HG02759 (cell line): ENCODE measurements at regions not wholly inside any gene's neighbourhood (a gene's known extent, or its start where the extent isn't known, plus 50 kb on each side); places are given as distances from the start of the nearest gene placed in this dataset.

Source experiments
- ATAC-seq: cut with Tn5 transposase; IDR thresholded peaks from one replicate; pipeline ENCODE4 v1.9.1; 2021; ENCODE audit warnings: mild to moderate bottlenecking, moderate library complexity; ENCODE audit not compliant: unreplicated experiment

DNA sequence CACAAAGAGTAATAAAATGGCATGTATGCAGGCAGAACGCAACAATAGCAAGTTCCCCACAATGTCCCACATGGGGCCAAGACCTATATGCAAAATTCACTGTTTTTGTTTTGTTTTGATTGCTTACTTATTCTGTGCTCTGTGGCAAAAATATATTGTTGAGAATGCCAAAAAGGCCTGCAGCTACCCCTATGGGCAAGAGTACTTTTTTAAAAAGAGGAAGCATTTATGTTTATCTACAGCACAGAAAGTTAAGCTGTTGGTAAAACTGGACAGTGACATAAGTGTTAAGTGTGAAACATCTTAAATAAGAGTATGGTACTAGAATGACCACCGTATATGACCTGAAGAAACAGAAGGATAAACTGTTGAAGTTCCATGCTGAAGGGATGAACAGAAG is 301.9 kb upstream of the ZC3H12C start:
- no peak for ATAC-seq

DNA sequence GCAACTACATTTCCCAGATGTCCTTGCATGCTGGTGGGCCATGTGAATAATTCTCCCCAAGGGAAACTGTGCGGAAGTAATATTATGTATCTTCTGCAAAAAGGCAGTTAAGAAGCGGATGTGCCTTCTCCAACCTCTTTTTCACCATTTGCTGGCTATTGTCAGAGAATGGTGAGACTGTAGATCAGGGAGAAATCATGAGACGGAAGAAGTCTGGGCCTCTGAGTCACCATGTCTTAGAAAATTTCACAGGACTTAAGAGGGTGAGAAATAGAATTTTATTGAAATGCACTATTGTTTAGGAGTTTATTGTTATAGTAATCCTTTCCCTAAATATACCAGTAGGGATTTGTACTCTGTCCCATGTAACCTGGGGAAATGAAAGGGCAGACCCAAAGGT is 298.7 kb upstream of the ZC3H12C start:
- no peak for ATAC-seq

DNA sequence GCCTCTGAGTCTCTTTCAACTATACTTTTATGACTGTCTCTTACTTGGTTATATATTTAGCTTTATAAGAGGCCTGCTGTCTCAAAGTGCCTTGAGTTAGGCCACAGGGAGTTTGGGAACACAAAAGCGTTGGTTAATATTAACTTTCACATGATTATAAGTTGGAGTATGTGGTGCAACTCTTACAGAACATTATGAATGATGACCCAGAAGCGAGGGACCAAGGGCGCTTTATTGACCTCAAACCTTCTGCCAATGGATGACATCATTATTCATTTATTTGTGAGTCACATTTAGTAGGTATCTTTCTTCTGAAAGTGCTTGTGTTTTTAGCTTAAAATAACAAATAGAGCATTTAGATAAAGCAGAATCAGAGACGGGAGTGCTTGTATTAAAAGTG is 298.0 kb upstream of the ZC3H12C start:
- ATAC-seq, result no peak

DNA sequence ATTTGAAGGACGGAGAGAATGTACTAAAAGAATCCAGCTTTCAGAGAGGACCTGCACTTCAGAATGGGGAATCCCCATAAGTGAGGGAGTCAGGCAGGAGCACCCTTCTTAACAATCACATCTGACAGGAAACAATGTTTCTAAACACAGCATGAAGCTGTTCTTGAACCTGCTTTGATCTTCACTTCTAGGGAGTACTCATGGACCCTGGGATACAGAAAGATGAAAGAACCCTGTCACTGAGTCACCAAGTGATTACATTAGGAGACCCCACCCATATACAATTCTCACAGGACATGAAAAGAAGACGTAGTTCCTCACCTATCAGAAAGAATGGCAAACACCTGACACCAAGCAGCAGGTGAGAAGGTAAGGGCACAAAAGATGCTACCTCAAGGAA is 296.9 kb upstream of the ZC3H12C start:
- no peak for ATAC-seq

GRCh38 chr11:109798521-109798920 is 294.7 kb upstream of the ZC3H12C start:
- ATAC-seq, result no peak

DNA sequence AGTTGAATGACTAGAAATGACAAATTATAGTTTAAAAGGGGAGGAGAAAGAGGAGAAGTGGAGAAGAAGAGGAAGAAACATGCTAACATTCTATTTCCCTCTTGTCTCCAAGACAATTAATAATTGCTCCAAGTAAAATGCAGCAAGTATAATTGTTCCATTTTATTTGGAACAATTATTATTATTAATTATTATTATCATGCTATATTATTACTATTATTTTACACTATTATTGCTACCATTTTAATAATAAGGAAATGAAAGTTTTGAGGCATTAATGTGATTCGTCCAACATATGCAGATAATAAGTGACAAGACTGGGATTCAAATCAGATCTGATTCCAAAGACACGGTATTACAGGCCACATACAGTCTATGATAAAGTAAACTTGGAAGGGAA is 293.6 kb upstream of the ZC3H12C start:
- no peak for ATAC-seq

DNA sequence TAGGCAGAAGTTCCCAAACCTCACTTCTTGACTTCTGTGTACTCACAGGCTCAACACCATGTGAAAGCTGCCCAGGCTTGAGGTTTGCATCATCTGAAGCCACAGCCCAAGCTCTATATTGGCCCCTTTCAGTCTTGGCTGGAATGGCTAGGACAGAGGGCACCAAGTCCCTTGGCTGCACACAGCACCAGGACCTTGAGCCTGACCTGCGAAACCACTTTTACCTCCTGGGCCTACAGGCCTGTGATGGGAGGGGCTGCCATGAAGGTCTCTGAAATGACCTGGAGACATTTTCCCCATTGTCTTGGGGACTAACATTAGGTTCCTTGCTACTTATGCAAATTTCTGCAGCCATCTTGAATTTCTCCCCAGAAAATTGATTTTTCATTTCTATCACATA is 288.3 kb upstream of the ZC3H12C start:
- no peak for ATAC-seq

GRCh38 chr11:109806205-109806604 is 287.0 kb upstream of the ZC3H12C start:
- no peak for ATAC-seq

DNA sequence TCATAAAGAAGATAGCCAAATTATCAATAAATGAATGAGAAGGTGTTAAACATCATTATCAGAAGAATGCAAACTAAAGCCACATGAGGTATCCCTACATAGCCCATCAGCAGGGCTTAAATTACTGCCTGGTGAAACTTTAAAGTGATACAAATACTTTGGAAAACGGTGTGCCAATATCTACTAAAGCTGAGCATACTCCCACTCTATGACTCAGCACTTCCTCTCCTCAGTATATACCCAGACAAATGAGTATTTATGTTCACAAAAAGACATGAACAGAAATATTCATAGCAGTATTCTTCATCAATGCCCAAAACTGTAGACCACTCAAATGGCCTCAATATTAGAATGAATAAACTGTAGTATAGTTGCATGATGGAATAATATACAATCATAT is 284.6 kb upstream of the ZC3H12C start:
- ATAC-seq, result no peak

DNA sequence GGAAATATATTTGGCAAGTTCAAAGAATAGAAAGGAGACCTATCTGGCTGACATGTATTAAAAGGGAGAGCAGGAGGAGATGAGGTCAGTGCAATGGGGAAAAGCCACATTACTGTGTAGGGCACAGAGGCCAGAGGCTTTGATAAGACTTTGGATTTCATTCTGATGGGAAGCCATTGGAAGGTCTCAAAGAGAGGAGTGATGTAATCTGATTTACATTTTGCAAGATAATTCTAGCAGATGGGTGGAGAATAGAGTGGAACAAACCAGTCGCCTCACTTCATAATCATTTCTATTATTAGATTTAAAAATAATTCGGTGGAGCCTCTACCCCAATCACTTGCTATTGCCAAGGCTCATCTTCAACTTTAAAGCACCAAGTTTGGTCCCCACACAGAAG is 278.4 kb upstream of the ZC3H12C start:
- ATAC-seq, result no peak

DNA sequence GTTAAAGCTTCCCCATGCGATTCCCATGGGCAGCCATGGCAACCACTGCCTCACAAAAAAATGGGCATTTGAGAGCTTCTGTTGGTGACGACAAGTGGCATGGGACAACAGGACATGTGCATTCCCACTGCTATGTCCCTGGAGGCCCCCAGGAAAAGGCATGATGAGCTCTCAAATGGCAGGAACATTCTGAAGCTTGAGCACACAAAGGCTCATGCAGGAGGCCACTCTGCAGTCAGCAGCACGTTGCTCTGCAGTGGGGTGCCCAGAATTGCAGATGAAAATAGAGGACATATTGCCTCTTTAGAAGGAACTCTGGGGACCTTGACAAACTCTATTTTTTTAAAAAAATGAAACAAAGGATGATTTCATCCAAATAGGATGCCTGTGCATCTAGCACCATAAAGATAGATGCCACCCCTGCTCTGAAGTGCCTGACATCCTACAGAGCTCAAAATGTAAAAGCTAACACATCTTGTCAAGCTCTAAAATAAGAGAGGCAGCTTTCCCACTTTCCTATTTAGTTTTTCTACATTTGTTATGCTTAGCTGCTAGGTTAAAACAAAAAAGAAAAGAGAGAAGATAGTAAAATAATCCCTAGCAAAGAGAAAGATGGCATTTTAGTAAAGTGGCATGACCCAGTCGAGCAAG is 277.6 kb upstream of the ZC3H12C start:
- no peak for ATAC-seq

GRCh38 chr11:109818290-109818689 is 274.9 kb upstream of the ZC3H12C start:
- ATAC-seq, result peak; percentile 47

DNA sequence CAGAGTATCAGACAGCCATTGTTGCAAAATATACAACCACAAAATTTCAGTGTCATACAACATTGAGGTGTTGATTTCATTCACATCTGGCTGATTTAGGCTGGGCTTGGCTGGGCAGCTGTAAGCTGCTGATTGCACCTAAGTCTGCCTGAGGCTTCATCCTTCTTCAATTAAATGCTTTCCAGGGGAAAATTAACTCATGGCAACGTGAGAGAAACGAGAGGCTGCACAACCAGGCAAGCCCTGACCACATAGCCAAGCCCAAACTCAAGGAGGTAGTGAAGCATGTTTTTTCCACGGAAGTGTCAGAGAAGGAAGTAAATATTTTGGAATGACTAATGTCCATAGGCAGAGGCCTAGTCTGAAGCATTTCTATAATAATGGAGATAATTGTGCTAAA is 273.8 kb upstream of the ZC3H12C start:
- no peak for ATAC-seq

- ATAC-seq, result no peak
Observed at GRCh38 chr11:109821511-109821910, 271.7 kb upstream of the ZC3H12C start.

DNA sequence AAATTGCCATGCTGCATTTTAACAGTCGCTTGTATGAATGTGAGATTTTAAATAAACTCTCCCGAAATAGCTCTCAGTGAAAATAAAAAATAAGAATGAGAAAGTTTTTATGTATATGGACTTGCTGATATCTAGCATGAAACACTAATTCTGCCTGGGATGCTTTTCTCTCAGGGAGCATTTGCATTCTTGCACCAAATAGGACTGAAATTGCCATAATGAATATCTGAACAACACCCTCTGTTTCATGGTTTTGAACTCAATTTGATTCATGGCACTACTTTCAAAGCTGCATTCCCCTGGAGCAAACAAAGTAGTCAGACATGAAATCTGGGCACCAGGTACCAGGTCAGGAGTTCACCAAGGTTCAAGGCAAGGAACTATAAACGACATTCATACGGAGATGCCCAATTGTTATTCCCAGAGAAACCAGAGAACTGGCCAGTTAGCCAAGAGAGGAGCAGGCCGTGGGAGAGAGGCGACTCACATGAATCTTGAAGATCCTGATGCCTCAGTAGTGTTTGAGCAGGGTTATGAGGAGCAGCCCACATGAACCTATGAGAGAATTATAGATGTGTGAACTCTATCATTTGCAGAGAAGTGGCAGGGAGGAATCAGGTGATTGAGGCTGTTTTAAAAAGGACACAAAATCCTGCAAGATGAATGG is 270.6 kb upstream of the ZC3H12C start:
- no peak for ATAC-seq

DNA sequence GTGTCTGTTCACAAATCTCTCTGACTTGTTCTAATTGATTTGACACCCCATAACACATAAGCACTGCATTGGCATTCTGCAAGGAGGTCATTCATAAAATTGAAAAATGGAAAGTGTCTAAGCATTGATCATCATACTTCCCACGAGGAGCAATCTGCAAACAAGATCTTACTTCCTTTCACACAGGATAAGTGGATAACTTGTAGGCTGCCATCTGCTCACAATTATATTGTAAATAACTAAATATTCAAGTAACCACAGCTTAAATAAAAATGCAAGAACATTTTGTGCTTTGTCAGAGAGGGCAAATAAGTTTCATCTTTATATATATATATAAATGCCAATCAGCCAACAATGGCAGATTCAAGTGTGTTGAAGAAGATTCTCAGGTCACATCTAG is 264.8 kb upstream of the ZC3H12C start:
- ATAC-seq, result no peak

GRCh38 chr11:109838026-109838425 is 255.2 kb upstream of the ZC3H12C start:
- no peak for ATAC-seq

DNA sequence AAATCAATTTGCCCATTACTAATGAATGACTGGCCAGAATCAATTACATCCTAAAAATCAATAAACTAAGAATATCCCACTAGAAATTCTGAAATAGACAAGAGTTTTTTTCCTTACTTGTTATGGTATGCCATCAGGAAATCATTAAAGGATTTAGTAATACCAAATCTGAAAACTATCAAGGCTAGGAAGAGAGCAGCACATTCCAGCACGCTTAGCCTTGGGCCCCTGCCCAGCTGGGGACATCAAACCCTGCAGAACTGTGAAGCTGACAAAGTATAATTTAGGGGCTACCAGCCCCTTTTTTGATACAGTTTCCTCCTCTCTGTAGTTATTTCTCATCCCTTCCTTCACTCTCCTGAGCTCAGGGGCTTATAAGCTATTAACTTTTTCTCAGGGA is 247.8 kb upstream of the ZC3H12C start:
- no peak for ATAC-seq

GRCh38 chr11:109847621-109848020 is 245.6 kb upstream of the ZC3H12C start:
- ATAC-seq, result no peak

GRCh38 chr11:109849051-109849450 is 244.1 kb upstream of the ZC3H12C start:
- no peak for ATAC-seq

GRCh38 chr11:109849946-109850345 is 243.2 kb upstream of the ZC3H12C start:
- no peak for ATAC-seq

- ATAC-seq, result no peak
Observed at GRCh38 chr11:109851780-109852390, 241.3 kb upstream of the ZC3H12C start.
